ENCODE measurements at regions not wholly inside any gene's neighbourhood (a gene's known extent, or its start where the extent isn't known, plus 50 kb on each side); places are given as distances from the start of the nearest gene placed in this dataset.
A peak's percentile ranks its signal among the peaks of the same experiment; 100 is the strongest.
"Not testable (repeated sequence)": the region's sequence is repeated elsewhere in the genome, so short reads cannot be mapped to it uniquely, and the experiment has no call there.

DNA sequence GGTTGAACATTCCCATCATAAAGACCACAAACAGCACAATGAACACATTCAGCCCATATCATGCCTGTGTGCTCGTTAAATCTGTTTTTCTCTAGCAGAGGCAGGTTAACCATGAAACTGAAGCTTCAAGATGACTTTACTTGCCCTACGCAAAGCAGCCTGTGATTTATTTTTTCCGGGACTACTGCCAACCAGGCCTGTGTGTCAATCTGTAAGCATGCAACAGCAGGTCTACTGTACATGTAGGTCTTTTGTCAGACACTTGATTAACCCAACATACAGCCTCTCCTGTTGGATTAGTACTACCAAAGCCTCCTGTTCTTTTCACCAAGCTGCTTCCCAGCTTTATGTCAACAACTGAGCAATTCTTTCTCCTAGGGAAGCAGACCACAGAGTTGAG is 85.5 kb upstream of the ACSL1 start:
- Histone ChIP-seq H3K9me2 (replicated peaks; ENCODE audit: insufficient read depth) (no peaks in the 10 kb centered on the region), H3K27ac (no peak overlapping the region), H3K4me2 (no peak overlapping the region), H3K9me3 (ENCODE audit: low read depth) (peaks cover 6% of the 10 kb centered on the region), H4K20me1 (ENCODE audit: insufficient read depth, poor library complexity, severe bottlenecking) (no peaks in the 10 kb centered on the region), H3K27me3 (no peaks in the 10 kb centered on the region), H3K4me3 (no peak overlapping the region), H2AFZ (no peak overlapping the region), H3K36me3 (replicated peaks; ENCODE audit: insufficient read depth, low read depth) (no peaks in the 10 kb centered on the region), H3K79me2 (no peaks in the 10 kb centered on the region), H3K4me1 (ENCODE audit: insufficient read depth) (no peaks in the 10 kb centered on the region)
- TF ChIP-seq EZH2 (IDR thresholded peaks at IDR 0.05; ENCODE audit: borderline replicate concordance): no peak
- TF ChIP-seq CTCF (IDR thresholded peaks at IDR 0.05; ENCODE audit: poor library complexity): no peak
- no peak for TF ChIP-seq EZH2phosphoT487 (IDR thresholded peaks at IDR 0.05; ENCODE audit: low read depth, severe bottlenecking, unreplicated experiment)
- 75% methylated on average over 3 of the region's 3 CpGs for WGBS (ENCODE audit: low lambda C conversion rate, missing lambda C conversion rate)
- peak; percentile 28 for DNase-seq (ENCODE audit: low spot score)

GRCh38 chr4:184913356-184914143 is 87.8 kb upstream of the ACSL1 start:
- Histone ChIP-seq H3K27me3 (no peaks in the 10 kb centered on the region), H3K4me1 (ENCODE audit: insufficient read depth) (no peaks in the 10 kb centered on the region), H4K20me1 (ENCODE audit: insufficient read depth, poor library complexity, severe bottlenecking) (no peaks in the 10 kb centered on the region), H3K9me2 (replicated peaks; ENCODE audit: insufficient read depth) (no peaks in the 10 kb centered on the region), H3K79me2 (no peaks in the 10 kb centered on the region), H3K27ac (no peak overlapping the region), H2AFZ (no peak overlapping the region), H3K36me3 (replicated peaks; ENCODE audit: insufficient read depth, low read depth) (no peaks in the 10 kb centered on the region), H3K9me3 (ENCODE audit: low read depth) (peaks cover 6% of the 10 kb centered on the region), H3K4me2 (no peak overlapping the region), H3K4me3 (no peak overlapping the region)
- 95% methylated on average over 1 of the region's 1 CpG for WGBS (ENCODE audit: low lambda C conversion rate, missing lambda C conversion rate)
- no peak for DNase-seq (ENCODE audit: low spot score)
- TF ChIP-seq EZH2phosphoT487 (IDR thresholded peaks at IDR 0.05; ENCODE audit: low read depth, severe bottlenecking, unreplicated experiment) (no peak), CTCF (IDR thresholded peaks at IDR 0.05; ENCODE audit: poor library complexity) (no peak), EZH2 (IDR thresholded peaks at IDR 0.05; ENCODE audit: borderline replicate concordance) (no peak)

DNA sequence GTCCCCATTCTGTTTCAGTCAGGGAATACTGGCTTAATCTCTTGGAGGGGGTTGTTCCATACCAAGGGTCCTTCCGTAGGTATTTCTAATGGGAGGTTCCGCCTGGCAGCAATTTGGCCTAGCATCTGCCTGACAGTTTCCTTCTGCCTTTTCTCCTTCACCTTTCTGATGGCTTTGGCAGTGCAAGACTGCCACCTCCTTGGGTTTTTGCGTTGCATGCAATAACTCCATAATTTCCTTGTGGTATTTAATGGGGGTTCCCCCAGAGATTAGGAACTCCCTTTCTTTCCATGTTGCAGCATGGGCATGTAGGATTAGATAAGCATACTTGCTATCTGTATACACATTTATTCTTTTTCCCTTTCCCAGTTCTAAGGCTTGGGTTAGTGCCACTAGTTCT is 93.0 kb upstream of the ACSL1 start:
- not testable (repeated sequence) for H3K9me3 ChIP-seq (ENCODE audit: low read depth); H4K20me1 ChIP-seq (ENCODE audit: insufficient read depth, poor library complexity, severe bottlenecking); H3K4me1 ChIP-seq (ENCODE audit: insufficient read depth); H3K79me2 ChIP-seq; H3K9me2 ChIP-seq (replicated peaks; ENCODE audit: insufficient read depth); H3K4me2 ChIP-seq; H3K36me3 ChIP-seq (replicated peaks; ENCODE audit: insufficient read depth, low read depth); H3K27me3 ChIP-seq; H3K27ac ChIP-seq; H2AFZ ChIP-seq; H3K4me3 ChIP-seq; DNase-seq (ENCODE audit: low spot score)
- 75% methylated on average over 3 of the region's 3 CpGs for WGBS (ENCODE audit: low lambda C conversion rate, missing lambda C conversion rate)

DNA sequence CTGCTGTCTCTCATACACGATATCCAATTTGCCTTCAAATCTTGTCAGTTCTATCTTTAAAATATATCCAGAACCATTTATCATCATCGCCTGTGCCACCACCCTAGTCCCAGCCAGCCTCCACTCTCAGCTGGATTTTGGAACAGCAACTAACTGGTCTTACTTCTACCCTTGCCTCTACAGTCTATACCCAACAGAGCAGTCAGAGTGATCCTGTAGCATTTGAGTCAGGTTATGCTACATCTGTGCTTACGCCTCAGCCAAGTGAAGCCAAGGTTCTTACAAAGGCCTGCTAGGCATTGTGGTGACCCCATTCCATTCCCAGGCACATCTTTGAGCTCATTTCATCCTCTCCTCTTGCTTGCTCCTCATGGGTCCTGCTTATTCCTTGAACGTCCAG is 95.7 kb upstream of the ACSL1 start:
- Histone ChIP-seq H3K79me2 (no peaks in the 10 kb centered on the region), H3K27me3 (no peaks in the 10 kb centered on the region), H3K9me2 (replicated peaks; ENCODE audit: insufficient read depth) (no peaks in the 10 kb centered on the region), H4K20me1 (ENCODE audit: insufficient read depth, poor library complexity, severe bottlenecking) (no peaks in the 10 kb centered on the region), H3K9me3 (ENCODE audit: low read depth) (no peaks in the 10 kb centered on the region), H3K4me1 (ENCODE audit: insufficient read depth) (no peaks in the 10 kb centered on the region), H2AFZ (no peak overlapping the region), H3K4me3 (no peak overlapping the region), H3K36me3 (replicated peaks; ENCODE audit: insufficient read depth, low read depth) (no peaks in the 10 kb centered on the region), H3K4me2 (no peak overlapping the region), H3K27ac (no peak overlapping the region)
- no peak for DNase-seq (ENCODE audit: low spot score)
- TF ChIP-seq EZH2phosphoT487 (IDR thresholded peaks at IDR 0.05; ENCODE audit: low read depth, severe bottlenecking, unreplicated experiment): no peak
- TF ChIP-seq CTCF (IDR thresholded peaks at IDR 0.05; ENCODE audit: poor library complexity): no peak
- WGBS (ENCODE audit: low lambda C conversion rate, missing lambda C conversion rate): 98% methylated on average over 4 of the region's 4 CpGs
